HG02970 (cell line): ENCODE measurements at regions not wholly inside any gene's neighbourhood (a gene's known extent, or its start where the extent isn't known, plus 50 kb on each side); places are given as distances from the start of the nearest gene placed in this dataset.
"Not testable (repeated sequence)": the region's sequence is repeated elsewhere in the genome, so short reads cannot be mapped to it uniquely, and the experiment has no call there.

ENCODE experiments used
- ATAC-seq: cut with Tn5 transposase; IDR thresholded peaks from one replicate; pipeline ENCODE4 v1.9.1; 2021; ENCODE audit warnings: mild to moderate bottlenecking, moderate library complexity, moderate number of reproducible peaks; ENCODE audit not compliant: unreplicated experiment, low FRiP score

GRCh38 chr2:225270053-225270452 is 129.5 kb upstream of the NYAP2 start:
- ATAC-seq, result no peak

DNA sequence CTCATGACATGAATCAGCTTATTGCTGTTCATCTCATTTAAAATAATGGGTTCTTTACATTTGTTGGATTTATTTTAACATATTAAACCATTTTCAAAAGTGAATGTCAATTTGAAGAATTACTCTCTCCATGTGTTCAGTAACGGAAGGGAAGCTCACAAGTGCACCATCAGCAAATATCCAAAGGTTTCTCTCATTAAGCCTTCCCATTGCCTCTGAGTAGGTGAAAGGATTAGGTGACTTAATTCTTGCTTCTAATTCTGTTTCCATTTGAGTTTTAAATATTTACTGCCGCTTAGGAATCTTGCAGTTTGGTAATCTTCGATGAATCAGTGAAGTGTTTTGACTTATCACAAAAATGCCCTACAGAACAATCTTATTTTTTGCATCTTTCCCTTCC is 145.1 kb upstream of the NYAP2 start:
- ATAC-seq, result no peak

DNA sequence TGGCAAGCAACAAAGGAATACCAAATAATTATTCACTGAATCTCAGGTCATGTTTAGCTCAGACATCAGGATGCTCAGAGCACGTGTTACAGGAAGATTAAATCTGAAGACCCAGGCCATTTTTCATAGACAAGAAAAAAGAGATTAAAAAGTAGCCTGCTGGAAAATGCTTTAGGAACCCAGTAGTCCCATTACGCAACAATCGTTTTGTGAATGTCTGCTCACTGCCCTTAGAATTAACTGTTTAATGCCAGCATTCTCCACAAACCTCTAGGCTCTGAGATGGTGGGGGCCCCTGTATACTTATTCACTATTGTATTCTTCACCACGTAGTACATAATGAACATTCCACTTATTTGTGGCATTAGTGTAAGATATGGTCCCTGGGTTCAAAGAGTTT is 154.6 kb upstream of the NYAP2 start:
- no peak for ATAC-seq

DNA sequence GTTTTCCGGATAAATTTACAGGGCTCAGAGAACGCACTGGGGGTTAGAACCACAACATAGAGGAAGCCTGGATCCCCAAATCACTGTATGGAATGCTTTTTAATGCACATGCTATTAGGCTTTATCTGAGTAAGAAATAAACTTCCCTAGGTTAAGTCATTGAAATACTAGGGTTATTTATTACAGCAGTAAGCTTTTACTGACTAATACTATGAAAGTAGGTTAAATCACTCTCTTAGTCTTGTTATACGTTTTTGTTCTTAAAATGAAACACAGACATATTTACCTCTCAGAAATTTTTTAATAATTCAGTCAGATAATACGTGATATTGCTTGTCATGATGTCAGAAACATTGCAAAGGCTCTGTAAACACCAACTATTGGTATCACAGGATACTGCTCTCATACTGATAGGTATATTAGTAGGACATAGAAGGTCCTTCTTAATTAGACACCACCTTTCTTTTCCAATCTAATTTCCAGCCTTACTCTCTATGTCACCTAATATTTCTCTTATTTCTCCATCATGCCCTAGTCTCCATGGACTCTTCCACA is 162.7 kb upstream of the NYAP2 start:
- ATAC-seq, result peak; percentile 48

DNA sequence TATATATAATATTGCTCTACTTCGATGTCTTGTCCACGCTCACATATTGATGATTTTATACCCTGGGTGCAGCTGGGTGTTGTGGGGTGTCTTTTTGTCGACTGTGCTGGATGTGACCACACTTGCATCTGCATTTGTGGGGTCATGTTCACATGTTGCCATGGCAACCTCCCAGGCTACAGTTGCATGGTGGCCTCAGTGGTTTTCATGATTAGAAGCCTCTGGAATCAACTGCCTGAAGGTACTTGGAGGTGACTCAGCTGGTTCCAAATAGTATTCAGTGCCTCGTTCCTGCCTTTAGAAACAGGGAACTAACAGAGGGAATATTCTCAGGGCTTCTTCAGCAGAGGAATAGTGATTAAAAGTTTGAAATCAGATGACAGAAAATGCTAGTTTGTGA is 166.3 kb upstream of the NYAP2 start:
- no peak for ATAC-seq

- ATAC-seq, result no peak
These were observed 167.6 kb upstream of the NYAP2 start for GRCh38 chr2:225231900-225232299.

DNA sequence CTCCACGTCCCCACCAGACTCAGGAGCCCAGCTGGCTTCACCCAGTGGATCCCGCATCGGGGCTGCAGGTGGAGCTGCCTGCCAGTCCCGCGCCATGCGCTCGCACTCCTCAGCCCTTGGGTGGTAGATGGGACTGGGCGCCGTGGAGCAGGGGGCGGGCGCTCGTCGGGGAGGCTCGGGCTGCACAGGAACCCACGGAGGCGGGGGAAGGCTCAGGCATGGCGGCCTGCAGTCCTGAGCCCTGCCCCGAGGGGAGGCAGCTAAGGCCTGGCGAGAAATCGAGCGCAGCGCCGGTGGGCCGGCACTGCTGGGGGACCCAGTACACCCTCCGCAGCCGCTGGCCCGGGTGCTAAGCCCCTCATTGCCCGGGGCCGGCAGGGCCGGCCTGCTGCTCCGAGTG is 170.2 kb upstream of the NYAP2 start:
- not testable (repeated sequence) for ATAC-seq

DNA sequence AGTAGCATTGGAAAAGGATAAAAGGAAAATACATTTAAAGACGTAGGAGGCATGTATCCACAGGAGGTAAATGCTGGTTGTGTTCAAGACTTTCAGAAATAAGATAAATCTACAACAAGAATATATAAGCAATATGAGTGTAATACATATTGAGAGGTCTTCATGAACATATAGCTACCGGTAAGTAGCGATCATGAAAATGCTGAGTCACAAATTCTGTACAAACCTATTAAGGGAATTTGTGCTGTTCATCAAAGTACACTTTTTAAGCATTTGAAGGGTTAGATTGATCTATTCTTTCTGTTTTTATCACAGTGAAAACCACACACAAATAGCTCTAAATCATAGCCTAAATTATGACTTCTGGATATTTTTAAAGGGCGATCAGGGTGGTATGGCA is 173.1 kb upstream of the NYAP2 start:
- ATAC-seq, result no peak

DNA sequence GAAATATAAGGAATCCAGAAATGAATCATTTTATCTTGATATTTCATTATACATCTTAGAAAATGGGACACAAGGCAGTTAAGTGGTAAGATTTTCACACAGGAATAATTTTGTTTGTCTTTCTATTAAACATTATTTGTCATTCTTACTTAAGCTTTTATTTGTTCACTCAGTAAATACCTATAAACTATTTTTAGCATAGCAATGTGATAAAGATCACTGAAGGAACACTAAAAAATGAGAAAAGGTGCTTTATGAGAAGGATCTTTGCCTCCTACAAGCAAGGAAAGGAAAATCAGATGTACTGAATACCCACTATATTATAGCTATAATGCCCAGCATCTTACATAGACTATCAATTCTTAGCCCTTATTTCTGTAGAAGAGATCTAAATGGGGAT is 176.2 kb upstream of the NYAP2 start:
- ATAC-seq, result no peak

DNA sequence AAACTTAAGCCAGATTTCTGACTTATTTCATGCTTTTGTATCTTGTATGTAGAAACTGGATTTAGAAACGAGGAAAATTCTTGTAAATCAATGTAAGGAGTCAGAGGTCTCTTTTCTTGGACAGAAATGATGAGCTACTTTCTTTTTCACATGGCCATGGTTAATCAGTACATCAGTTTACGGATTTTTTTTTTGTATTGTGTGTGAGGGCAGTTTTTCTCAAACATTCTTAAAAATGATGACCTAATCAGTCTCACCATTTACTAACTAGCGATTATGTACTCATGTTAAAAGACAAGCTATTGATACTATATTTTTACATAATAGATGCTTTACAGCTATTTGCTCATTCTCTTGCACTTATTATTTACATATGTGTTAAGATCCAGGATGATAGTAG is 165.2 kb upstream of the DOCK10 start:
- ATAC-seq, result no peak

DNA sequence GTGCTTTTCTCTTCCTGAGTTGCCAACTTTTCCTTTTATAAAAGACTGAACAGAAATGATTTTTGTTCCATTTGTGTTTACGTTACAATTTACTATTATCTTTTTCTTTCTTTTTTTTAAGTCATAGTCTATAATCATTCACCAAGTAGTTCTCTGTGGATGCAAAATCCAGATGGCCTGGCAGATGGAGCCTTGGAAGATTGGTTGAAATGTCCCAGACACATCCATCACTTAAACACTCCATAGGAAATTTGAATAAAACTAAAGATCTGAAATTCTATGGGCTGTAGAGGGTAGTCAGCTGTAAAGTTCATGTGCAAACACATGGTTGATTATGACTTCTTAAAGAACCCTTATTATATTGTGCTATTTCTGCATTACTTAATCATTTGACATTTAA is 164.8 kb upstream of the DOCK10 start:
- ATAC-seq, result no peak

DNA sequence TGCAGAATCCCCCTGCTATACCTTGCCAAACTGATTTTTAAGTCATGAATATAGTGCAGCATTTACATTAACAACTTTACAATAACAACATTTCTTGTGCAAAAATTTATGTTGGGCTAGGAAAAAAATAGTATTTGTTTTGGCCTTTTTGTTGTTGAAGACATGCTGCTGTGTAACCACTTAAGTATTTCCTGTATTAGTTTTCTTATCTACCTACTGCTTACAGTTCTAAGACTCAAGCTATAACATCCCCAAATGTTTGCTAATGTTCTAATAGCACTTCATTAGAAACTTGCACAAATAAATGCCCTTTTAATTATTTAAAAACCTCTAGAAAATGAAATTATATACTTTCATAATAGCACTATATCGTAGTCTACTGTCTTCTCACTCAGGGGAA is 154.3 kb upstream of the DOCK10 start:
- no peak for ATAC-seq

DNA sequence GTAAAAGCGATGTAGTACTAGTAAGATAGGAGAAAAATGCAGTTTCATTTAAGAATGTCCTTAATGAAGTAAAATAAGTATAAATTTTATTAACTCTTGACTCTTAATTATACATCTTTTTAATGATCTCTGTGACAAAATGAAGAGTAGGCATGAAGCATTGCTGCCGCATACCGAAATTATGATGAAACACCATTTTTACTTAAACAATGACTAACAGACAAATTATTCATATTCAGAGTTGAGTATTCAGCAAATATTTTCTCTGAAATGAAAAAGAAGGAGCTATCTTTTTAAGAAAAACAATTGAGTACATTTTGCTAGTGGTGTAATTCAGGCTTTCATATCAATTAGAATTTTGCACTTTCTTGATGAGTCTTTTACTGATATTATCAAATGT is 150.6 kb upstream of the DOCK10 start:
- no peak for ATAC-seq

- no peak for ATAC-seq
These were observed 148.7 kb upstream of the DOCK10 start for GRCh38 chr2:225190987-225191386.

DNA sequence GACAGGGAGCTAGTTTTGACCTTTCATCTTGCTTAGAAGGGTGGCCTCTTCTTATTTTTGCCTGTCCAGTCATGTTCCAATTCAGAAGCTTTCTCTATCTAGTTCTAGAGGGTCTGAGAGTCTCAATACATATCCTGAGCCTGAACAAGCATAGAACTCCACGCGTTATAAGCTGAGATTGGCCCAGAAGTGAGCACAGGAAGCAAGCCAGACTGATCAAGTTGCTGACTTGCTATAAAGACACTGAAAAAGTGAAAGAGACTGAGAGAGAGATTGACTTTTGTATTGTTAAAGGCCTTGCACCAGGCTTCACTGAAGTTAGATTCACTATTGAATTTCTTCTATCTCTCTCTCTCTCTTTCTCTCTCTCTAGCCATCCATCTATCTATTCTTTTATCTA is 142.7 kb upstream of the DOCK10 start:
- ATAC-seq, result no peak

DNA sequence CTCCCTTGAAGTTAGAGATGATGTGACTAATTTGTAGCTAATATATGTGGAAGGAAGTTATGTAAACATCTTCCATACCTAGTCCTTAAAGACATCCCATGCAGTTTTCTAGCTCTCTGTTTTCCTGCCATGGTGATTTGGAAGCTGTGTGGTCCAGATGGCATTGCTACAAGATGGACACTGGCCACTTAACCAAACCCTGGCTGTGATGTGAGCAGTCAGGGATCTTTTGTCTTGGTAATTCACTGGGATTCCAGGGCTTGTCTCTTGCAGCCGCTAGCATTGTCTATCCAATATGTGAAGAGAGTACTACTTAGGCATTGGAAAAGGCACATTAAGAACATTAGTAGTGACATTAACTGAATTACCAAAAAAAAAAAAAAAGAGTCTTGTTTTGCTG is 139.9 kb upstream of the DOCK10 start:
- ATAC-seq, result no peak

- ATAC-seq, result no peak
These were observed 134.8 kb upstream of the DOCK10 start for GRCh38 chr2:225177098-225177497.

DNA sequence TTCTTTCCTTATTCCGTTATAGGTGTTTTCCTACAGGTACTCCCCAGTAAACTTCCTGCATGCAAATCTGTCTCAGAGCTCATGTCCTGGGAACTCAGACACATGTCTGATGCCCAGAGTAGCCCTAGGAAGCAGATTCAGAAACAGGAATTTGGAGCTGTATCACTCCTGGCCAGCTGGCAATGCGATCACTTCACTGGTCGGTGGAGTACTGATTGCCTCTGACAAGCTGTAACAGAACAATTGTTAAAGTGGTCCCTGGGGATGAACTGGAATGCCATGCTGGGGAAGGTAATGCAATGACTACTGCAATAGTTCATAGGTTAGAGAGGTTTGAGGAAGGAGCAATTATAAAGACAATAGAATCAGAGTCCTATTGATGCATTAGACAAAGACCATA is 131.6 kb upstream of the DOCK10 start:
- ATAC-seq, result no peak

GRCh38 chr2:225171350-225171749 is 129.1 kb upstream of the DOCK10 start:
- ATAC-seq, result no peak

GRCh38 chr2:225170162-225170561 is 127.9 kb upstream of the DOCK10 start:
- ATAC-seq, result no peak

GRCh38 chr2:225169396-225169795 is 127.1 kb upstream of the DOCK10 start:
- no peak for ATAC-seq

DNA sequence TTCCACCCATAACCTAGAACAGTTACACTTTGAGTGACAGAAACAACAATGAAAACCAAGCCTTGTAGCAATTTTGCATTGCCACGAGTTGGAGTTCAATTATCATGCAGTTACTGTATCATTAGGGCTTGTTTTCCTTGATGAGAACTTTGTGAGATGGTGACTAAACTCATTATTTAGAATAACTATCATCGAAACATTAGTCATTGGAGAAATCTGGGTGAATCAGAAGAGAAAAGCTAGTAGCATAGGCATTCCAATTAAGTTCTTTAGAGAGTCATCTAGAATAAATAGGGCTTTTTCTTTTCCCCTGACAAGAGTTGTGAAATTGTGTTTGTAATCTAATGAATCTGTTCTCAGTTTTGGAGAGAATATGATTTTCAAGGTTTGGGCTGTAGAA is 122.8 kb upstream of the DOCK10 start:
- ATAC-seq, result no peak

DNA sequence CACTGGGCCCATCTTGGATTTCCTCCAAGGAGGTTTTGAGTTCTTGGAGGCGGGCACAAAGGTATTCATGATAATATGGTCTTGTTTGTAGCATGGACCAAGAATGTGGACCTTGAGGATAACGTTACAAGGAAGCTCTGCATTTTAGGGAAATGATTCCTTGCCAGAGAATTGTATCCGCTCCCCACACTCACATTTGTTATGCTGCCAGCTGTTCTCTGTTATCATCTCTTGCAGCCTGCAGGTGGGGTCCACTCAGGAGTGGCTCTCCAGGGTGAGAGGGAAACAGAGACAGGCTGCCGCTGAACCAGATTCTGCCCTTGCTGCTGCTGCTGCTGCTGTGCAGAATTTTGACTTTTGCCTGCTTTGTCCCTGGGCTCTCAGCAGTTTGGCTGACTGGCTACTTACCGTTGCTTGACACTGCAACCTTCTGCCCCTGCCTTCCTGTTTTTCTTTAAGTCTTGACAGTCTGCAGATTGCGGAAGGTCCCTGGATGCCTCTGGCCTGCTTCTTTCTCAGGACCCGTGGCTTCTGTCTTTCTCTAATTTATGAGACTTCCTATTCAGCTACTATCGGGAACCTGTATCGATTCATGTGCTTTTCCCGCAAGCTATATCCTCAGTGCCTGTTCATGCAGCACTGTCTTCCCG is 122.3 kb upstream of the DOCK10 start:
- ATAC-seq, result no peak
